Nephron progenitor cell (in vitro differentiated cells): ENCODE measurements at regions not wholly inside any gene's neighbourhood (a gene's known extent, or its start where the extent isn't known, plus 50 kb on each side); places are given as distances from the start of the nearest gene placed in this dataset.
"Not testable (repeated sequence)": the region's sequence is repeated elsewhere in the genome, so short reads cannot be mapped to it uniquely, and the experiment has no call there.

Source experiments
- DNase-seq: peaks from one replicate; pipeline ENCODE4 v3.0.0; 2021
- H3K27ac Mint-ChIP-seq: 2 replicates; pipeline ENCODE4 v1.8.0; 2021; ENCODE audit warnings: mild to moderate bottlenecking, moderate library complexity, mixed read lengths
- H3K27me3 Mint-ChIP-seq: 2 replicates; pipeline ENCODE4 v1.8.0; 2021; ENCODE audit warnings: mild to moderate bottlenecking, low read depth, mixed read lengths; ENCODE audit not compliant: poor library complexity
- H3K36me3 Mint-ChIP-seq: 2 replicates; pipeline ENCODE4 v1.8.0; 2021; ENCODE audit warnings: low read depth, mixed read lengths
- H3K4me1 Mint-ChIP-seq: 2 replicates; pipeline ENCODE4 v1.8.0; 2021; ENCODE audit warnings: mixed read lengths
- H3K4me3 Mint-ChIP-seq: 2 replicates; pipeline ENCODE4 v1.8.0; 2021; ENCODE audit warnings: mild to moderate bottlenecking, moderate library complexity, mixed read lengths
- H3K9me3 Mint-ChIP-seq: 2 replicates; pipeline ENCODE4 v1.8.0; 2021; ENCODE audit warnings: mild to moderate bottlenecking, moderate library complexity, mixed read lengths
- TF ChIP-seq, protein P1 (sequence below): fragments of 200-600 bp; sonication (generic); IDR thresholded peaks from 2 replicates; pipeline ENCODE4 v1.5.0; 2021; ENCODE audit warnings: antibody characterized with exemption

DNA sequence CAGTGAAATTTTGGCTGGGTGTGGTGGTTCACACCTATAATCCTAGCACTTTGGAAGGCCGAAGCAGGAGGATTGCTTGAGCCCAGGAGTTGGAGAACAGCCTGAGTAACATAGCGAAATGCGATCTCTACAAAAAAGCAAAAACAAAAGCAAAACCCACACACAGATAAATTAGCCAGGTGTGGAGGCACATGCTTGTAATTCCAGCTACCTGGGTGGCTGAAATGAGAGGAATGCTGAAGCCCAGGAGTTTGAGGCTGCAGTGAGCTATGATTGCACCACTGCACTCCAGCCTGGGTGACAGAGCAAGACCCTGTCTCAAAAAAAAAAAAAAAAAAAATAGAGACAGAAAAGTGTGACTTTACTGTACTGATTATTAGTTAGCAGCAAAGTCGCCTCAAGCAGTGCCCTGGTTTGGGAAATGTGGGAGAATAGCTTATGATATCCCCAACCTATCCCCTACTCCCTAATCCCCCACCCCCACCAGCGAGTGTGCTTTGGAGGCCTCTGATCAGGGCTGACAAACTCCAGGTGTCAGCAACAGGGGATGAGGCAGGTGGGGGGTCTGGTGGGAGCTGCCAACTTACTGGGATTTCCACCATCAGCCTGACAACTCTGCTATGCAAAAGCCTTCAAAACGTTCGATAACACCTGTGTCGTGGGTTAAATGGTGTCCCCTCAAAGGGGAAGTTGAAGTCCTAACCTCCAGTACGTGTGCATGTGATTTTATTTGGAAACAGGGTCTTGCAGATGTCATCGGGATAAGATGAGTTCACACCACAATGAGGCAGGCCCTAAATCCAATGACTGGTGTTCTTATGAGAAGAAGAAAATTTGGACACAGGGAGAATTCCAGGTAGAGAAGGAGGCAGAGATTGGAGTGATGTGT lies 124.7 kb upstream of the SDK1 start:
- Mint-ChIP-seq H3K9me3 (peaks cover 13% of the 10 kb centered on the region), H3K36me3 (peaks cover 5% of the 10 kb centered on the region), H3K27me3 (peaks cover 6% of the 10 kb centered on the region), H3K4me3 (no peak overlapping the region), H3K27ac (no peak overlapping the region), H3K4me1 (peaks cover 33% of the 10 kb centered on the region)
- DNase-seq: no peak
- TF ChIP-seq, protein P1, sequence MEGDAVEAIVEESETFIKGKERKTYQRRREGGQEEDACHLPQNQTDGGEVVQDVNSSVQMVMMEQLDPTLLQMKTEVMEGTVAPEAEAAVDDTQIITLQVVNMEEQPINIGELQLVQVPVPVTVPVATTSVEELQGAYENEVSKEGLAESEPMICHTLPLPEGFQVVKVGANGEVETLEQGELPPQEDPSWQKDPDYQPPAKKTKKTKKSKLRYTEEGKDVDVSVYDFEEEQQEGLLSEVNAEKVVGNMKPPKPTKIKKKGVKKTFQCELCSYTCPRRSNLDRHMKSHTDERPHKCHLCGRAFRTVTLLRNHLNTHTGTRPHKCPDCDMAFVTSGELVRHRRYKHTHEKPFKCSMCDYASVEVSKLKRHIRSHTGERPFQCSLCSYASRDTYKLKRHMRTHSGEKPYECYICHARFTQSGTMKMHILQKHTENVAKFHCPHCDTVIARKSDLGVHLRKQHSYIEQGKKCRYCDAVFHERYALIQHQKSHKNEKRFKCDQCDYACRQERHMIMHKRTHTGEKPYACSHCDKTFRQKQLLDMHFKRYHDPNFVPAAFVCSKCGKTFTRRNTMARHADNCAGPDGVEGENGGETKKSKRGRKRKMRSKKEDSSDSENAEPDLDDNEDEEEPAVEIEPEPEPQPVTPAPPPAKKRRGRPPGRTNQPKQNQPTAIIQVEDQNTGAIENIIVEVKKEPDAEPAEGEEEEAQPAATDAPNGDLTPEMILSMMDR: no peak

DNA sequence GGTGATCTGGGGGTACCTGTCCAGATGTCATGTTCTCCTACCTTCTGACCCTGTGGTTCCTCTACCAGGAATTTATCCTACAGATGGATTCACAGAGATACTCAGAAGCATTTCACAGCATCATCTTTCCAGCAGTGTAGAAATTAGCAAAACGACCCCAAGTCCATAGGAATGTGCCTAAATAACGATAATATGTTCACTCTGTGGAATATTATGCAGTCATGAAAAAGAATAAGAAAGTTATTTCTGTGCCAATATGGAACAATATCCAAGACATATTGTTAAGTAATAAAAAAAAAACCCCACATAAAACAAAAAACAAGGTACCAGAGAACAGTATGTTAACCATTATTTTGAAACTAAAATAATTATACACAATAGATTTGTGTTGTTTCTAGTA lies 123.8 kb upstream of the SDK1 start:
- no peak for DNase-seq
- H3K4me1 Mint-ChIP-seq: peaks cover 33% of the 10 kb centered on the region
- TF ChIP-seq, protein P1: no peak
- H3K27me3 Mint-ChIP-seq: peaks cover 6% of the 10 kb centered on the region
- no peak overlapping the region for H3K27ac Mint-ChIP-seq
- H3K4me3 Mint-ChIP-seq: no peak overlapping the region
- no peaks in the 10 kb centered on the region for H3K36me3 Mint-ChIP-seq
- H3K9me3 Mint-ChIP-seq: peaks cover 6% of the 10 kb centered on the region

DNA sequence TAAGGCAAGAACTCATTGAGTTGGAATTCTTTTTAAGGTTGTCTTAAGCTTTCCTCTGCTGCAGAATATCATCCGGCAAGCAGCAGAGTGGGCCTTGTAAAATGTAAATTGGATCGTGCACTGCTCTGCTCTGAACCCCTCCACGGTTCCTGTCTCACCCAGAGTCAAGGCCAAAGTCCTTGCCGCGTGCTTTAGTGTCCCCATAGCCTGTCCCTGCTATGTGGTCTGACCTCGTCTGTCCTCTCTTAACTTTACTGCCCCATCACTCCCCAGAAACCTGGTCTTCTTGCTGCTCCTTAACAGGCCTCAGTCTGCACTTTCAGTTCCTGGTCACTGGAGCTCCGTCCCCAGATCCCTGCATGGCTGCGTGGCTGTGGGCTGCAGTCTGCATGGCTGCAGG lies 121.6 kb upstream of the SDK1 start:
- Mint-ChIP-seq H3K27ac (peak overlapping the region; percentile 82), H3K4me3 (no peak overlapping the region), H3K9me3 (no peaks in the 10 kb centered on the region), H3K4me1 (peaks cover 21% of the 10 kb centered on the region), H3K36me3 (no peaks in the 10 kb centered on the region), H3K27me3 (peaks cover 10% of the 10 kb centered on the region)
- TF ChIP-seq, protein P1: no peak
- no peak for DNase-seq

DNA sequence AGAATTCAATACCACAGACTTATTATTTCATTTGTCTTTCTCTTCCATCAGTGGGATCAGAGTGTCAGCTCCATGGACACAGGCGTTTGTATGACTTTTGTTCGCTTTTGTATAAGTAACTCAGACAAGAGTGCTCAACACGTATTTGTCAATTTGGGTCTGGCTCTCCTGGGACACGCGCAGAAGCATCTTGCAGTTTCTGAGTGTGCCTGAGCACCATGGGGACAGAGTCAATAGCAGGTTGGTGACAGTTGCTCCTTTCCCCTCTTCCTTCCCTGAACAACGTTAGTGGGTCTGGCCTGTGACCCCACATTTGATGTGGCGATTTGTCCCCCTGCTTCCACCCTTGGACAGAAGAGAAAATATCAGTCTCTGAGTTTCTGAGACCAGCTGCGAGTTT lies 120.4 kb upstream of the SDK1 start:
- H3K4me3 Mint-ChIP-seq: no peak overlapping the region
- TF ChIP-seq, protein P1: no peak
- peaks cover 10% of the 10 kb centered on the region for H3K4me1 Mint-ChIP-seq
- H3K27me3 Mint-ChIP-seq: peaks cover 10% of the 10 kb centered on the region
- H3K36me3 Mint-ChIP-seq: no peaks in the 10 kb centered on the region
- no peaks in the 10 kb centered on the region for H3K9me3 Mint-ChIP-seq
- no peak for DNase-seq
- H3K27ac Mint-ChIP-seq: peak overlapping the region; percentile 77

DNA sequence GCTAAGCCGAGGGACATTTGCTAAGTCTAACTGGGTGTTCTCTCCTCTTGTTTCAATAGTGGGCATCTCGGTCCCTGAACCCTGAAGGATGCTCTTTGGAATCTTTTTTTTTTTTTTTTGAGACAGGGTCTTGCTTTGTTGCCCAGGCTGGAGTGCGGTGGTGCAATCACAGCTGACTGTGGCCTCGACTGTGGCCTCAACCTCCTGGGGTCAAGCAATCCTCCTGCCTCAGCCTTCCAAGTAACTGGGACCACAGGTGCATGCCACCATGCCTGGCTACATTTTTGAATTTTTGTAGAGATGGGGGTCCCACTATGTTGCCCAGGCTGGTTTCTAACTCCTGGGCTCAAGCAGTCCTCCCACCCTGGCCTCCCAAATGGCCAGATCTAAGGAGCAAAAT lies 119.0 kb upstream of the SDK1 start:
- H3K4me3 Mint-ChIP-seq, H3K36me3 Mint-ChIP-seq: not testable (repeated sequence)

DNA sequence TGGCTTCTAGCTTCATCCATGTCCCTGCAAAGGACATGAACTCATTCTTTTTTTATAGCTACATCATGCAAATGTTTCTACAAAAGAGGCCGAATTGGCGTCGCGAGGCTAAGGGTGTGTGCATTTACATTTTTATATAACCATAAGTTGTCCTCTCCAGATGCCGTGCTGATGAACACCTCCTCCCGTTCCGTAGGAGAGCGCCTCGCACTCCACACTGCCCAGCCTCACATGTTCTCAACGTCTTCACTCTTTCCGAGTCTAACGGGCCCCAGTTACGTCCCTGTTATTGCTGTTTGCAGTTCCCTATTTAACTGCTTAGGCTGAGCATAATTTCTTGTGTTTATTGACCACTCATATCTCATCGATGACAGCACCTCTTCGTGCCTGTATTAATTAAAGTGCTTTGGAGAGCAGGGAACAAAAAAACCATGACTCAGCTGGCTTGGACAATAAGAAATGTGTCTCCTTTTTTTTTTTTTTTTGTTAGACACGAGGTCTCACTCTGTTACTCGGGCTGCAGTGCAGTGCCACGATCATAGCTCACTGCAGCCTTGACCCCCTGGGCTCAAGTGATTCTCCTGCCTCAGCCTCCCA lies 113.5 kb upstream of the SDK1 start:
- H3K4me3 Mint-ChIP-seq: no peak overlapping the region
- peaks cover 13% of the 10 kb centered on the region for H3K27me3 Mint-ChIP-seq
- TF ChIP-seq, protein P1: no peak
- H3K27ac Mint-ChIP-seq: no peak overlapping the region
- peaks cover 12% of the 10 kb centered on the region for H3K9me3 Mint-ChIP-seq
- H3K36me3 Mint-ChIP-seq: no peaks in the 10 kb centered on the region
- H3K4me1 Mint-ChIP-seq: peaks cover 5% of the 10 kb centered on the region
- DNase-seq: no peak

More for the DNA sequence above, 119.0 kb upstream of the SDK1 start:
- H3K9me3 Mint-ChIP-seq, H3K27me3 Mint-ChIP-seq, DNase-seq, H3K27ac Mint-ChIP-seq, H3K4me1 Mint-ChIP-seq: not testable (repeated sequence)
